Daoy (cell line): ENCODE measurements at regions not wholly inside any gene's neighbourhood (a gene's known extent, or its start where the extent isn't known, plus 50 kb on each side); places are given as distances from the start of the nearest gene placed in this dataset.

Experiments
- DNase-seq: peaks from one replicate; pipeline ENCODE4 v3.0.0-alpha.2; 2015; ENCODE audit warnings: low read depth

DNA sequence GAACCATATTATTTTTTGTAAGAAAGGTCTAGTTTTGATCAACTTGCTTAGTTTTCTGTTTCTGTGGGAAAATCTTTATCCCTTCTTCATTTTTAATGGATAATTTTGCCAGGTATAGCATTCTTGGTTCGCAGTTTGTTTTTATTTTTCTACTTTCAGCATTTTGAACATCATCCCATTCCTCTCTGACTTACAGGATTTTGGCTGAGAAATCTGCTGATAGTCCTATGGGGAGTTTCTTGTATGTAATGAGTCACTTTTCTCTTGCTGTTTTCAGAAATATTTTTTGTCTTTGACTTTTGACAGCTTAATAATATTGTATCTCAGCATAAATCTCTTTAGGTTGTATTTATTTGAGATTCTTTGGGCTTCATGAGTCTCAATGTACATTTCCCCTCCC is 389.1 kb downstream of the PBX1 start:
- DNase-seq = no peak

DNA sequence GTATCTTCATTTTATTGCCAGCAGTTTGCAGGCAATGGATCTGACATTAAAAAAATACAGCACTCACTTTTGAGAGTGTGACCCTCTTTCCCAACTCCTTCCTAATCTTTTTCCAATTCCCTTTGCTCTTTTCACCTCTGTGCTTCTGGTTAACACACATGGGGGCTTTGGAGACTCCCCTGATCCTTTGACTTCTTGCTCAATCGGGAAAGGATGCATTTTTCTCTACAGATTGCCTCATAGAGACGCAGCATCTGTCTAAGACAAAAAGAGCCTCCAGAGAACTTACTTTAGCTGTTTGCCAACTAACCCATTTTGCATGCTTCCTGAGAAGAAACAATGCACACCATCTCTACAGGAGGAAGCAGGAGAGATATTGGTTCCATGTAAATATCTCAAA is 378.3 kb downstream of the PBX1 start:
- DNase-seq = no peak

- no peak for DNase-seq
Observed at GRCh38 chr1:164932580-164932979, 373.6 kb downstream of the PBX1 start.

- no peak for DNase-seq
Observed at GRCh38 chr1:164930833-164931232, 371.8 kb downstream of the PBX1 start.

DNA sequence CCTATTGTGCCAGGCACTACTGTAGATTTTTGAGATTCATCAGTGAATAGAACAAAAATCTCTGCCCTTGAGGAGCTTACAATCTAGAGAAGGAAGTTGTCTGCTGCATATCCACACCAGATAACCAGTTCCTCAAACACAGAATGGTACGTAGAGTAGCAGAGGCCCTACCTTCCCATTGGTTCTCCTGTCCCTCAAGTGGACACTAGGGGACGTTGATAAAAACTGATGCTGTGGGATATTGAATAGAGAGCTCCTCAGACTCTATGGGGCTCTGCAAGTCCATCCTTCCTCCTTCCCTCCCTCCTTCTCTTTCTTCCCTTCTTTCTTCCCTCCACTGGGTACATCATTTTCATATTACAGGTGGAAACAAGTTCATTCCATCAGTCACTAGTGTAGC is 371.3 kb downstream of the PBX1 start:
- no peak for DNase-seq

GRCh38 chr1:164928232-164928812 is 369.3 kb downstream of the PBX1 start:
- no peak for DNase-seq

GRCh38 chr1:164926107-164926506 is 367.1 kb downstream of the PBX1 start:
- no peak for DNase-seq

DNA sequence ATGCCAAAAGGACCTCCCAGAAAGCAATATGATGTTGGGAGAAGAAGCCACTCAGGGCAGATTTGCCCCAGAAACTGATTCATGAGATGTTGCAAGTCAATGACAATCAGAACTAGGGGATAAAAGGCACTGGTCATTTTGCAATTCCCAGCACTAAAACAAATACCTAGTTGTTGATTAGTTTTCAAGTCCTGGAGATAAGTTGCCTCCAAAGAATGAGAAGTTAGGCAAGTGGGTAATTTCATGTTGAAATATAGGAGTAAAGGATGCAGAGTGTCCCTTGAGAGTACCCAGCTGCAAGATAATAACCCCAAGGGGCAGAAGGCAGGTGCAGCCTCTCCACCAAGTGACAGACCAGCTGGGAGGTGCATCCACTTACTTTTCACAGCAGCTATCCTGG is 363.6 kb downstream of the PBX1 start:
- no peak for DNase-seq

- DNase-seq = no peak
Observed at GRCh38 chr1:164921493-164921892, 362.5 kb downstream of the PBX1 start.

- DNase-seq = no peak
Observed at GRCh38 chr1:164918140-164918539, 359.2 kb downstream of the PBX1 start.

DNA sequence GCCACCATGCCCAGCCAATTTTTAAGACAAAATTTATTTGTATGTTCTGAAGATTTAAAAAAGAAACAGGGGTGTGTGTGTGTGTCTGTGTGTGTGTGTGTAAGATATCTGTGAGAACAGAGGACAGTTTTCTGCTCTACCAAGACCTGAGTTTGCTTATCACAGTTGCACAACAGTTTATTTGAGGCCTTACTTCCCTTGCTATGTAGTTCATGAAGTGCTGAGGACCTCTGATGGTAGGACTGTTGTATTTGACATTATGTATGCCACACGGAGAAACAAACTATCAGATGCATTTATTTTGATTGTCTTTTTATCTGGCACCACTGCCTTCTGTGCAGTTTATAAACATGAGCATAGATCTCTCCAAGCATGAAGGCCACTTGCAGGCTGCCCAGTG is 355.2 kb downstream of the PBX1 start:
- DNase-seq = no peak

DNA sequence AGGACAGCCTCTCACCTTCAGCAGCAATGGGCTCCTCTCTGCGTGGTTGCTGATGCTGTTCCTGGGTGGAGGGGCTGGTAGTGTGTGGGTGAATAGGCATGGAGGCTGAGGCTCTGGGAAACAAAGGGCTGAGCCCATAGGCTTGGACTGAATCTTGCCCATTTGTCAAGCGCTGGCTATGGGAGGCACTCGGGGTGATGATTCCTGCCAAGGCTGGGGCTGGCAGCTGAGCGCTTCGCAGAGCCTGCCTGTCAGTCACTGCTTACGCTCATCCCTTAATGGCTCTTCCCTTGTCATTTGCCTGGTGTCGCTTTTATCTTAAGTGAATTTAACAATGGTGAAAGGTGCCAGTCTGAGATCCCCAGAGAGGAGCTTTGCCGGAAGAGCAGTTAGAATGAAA is 353.3 kb downstream of the PBX1 start:
- DNase-seq = no peak

DNA sequence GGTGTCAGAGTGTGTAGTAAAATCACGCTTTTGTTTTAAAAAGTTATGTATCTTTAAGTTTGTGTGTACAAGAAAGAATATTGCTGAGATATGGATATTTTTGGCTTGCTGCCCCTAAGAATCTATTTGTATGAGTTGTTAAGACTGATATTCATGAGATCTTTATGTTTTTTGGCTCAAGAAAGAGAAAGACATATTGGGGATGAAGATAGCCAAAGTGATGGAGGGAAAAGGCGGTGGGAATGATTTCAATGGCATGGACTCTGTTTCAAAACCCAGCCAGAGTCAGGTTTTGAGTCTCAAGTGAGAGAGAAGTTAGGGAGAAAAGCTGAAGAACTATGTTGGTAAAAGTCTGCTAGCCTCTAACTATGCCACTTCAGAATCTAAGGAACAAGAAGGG is 351.7 kb downstream of the PBX1 start:
- no peak for DNase-seq

DNA sequence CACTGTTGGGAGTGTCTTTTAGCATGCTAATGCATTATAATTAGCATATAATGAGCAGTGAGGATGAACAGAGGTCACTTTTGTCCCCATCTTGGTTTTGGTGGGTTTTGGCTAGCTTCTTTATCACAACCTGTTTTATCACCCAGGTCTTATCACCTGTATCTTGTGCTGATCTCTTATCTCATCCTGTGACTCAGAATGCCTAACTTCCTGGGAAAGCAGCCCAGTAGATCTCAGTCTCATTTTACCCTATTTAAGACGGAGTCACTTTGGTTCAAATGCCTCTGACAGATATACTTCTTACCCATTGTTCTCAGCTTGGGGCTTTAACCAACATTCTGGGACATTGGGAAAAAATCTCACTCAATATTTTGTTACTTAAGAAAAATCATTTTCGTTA is 348.7 kb downstream of the PBX1 start:
- DNase-seq = no peak

- no peak for DNase-seq
Observed at GRCh38 chr1:164905869-164906268, 346.9 kb downstream of the PBX1 start.

- DNase-seq = no peak
Observed at GRCh38 chr1:164902491-164902890, 343.5 kb downstream of the PBX1 start.
